SK-N-MC (cell line): ENCODE measurements at regions not wholly inside any gene's neighbourhood (a gene's known extent, or its start where the extent isn't known, plus 50 kb on each side); places are given as distances from the start of the nearest gene placed in this dataset.

Source experiments
- DNase-seq: peaks from one replicate; pipeline ENCODE4 v3.0.0-alpha.2; 2011; ENCODE audit warnings: low read depth, low spot score
- H3K27ac ChIP-seq: fragments of 200-600 bp; sonication (generic); 2 replicates; pipeline ENCODE4 v1.5.1; 2016; ENCODE audit warnings: mixed run types
- H3K36me3 ChIP-seq: fragments of 200-600 bp; sonication (generic); 2 replicates; pipeline ENCODE4 v1.6.1; 2017; ENCODE audit warnings: antibody characterized with exemption, low read length, mixed read lengths; ENCODE audit not compliant: insufficient read depth
- H3K4me3 ChIP-seq: fragments of 200-600 bp; sonication (generic); 2 replicates; pipeline ENCODE4 v1.5.1; 2016
- H3K9ac ChIP-seq: fragments of 200-600 bp; sonication (generic); 2 replicates; pipeline ENCODE4 v1.8.0; 2017; ENCODE audit warnings: mixed run types, mixed read lengths; ENCODE audit not compliant: insufficient read length
- H3K9me3 ChIP-seq: fragments of 200-600 bp; sonication (generic); 2 replicates; pipeline ENCODE4 v1.6.1; 2017; ENCODE audit warnings: low read depth, mild to moderate bottlenecking, antibody characterized with exemption, low read length, moderate library complexity, mixed read lengths
- EZH2 ChIP-seq: fragments of 200-600 bp; sonication (generic); IDR thresholded peaks from one replicate; pipeline ENCODE4 v1.6.1; 2017; ENCODE audit warnings: antibody characterized with exemption
- FOXP2 ChIP-seq: optimal IDR thresholded peaks from 2 replicates; pipeline ENCODE3; 2011; ENCODE audit warnings: mild to moderate bottlenecking, moderate library complexity; ENCODE audit not compliant: insufficient read depth; ENCODE audit errors: extremely low read length, control extremely low read depth
- POLR2AphosphoS5 ChIP-seq: IDR thresholded peaks from 2 replicates; pipeline ENCODE4 v1.6.1; 2012; ENCODE audit warnings: mild to moderate bottlenecking, low read depth, low read length, borderline replicate concordance

DNA sequence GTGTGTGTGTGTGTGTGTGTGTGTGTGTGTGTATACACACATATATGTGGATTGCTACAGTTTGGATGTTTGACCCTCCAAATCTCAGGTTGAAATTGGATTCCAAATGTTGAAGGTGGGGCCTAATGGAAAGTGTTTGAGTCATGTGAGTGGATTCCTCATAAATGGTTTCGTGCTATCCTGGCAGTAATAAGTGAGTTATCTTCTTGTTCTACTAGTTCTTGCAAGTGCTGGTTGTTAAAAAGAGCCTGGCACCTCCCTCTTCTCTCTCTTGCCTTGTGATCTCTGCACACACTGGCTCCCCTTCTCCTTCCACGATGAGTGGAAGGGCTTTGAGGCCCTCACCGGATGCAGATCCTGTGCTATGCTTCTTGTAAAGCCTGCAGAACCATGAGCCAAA lies 344.1 kb downstream of the SH2D1A start:
- TF ChIP-seq POLR2AphosphoS5 (no peak), FOXP2 (no peak), EZH2 (no peak)

DNA sequence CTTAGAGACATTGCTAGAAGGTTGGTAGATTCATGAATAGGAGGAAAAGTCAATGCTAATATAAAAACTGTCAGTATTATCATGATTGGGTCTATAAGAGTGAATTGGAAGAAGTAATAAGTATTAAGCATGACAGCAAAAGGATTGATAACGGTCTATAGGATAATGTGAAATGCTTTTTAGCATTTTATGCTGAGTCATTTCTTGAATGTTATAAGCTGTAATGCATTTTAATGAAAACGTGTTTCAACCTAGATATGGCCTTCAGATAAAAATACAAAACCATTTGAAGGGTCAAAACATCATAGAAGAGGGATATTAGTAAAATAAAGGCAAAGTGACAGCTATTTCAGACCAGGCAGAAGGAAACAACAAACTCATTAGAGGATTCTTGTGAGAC lies 353.5 kb downstream of the SH2D1A start:
- TF ChIP-seq POLR2AphosphoS5: no peak
- no peak for TF ChIP-seq EZH2
- no peak for TF ChIP-seq FOXP2
- no peak overlapping the region for H3K9ac ChIP-seq
- H3K4me3 ChIP-seq: no peak overlapping the region
- H3K27ac ChIP-seq: no peak overlapping the region
- H3K9me3 ChIP-seq: no peaks in the 10 kb centered on the region
- no peak for DNase-seq
- H3K36me3 ChIP-seq: no peaks in the 10 kb centered on the region

More for the DNA sequence above, 344.1 kb downstream of the SH2D1A start:
- Histone ChIP-seq H3K27ac (no peak overlapping the region), H3K36me3 (no peaks in the 10 kb centered on the region), H3K9me3 (no peaks in the 10 kb centered on the region), H3K4me3 (no peak overlapping the region), H3K9ac (no peak overlapping the region)
- no peak for DNase-seq

DNA sequence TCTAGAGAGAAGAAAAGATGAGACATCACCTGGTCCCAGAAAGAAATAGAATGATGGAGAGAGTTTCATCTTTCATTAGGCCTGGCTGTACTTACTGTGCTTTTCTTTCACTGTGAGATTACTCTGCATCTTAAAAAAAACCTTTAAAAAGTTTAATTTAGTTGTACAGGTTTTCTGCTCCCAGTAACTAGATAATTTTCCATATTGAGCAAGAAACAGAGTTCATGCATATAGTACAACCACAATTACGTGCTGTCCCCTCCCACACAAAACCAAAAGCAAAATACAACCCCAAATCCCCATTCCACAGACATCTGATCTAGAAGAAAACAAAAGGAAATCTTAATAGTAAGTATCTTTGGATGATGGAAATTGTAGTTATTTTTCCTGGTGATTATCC lies 371.2 kb downstream of the SH2D1A start:
- Histone ChIP-seq H3K27ac (no peak overlapping the region), H3K9ac (no peak overlapping the region), H3K9me3 (no peaks in the 10 kb centered on the region), H3K36me3 (no peaks in the 10 kb centered on the region), H3K4me3 (no peak overlapping the region)
- TF ChIP-seq FOXP2 (no peak), EZH2 (no peak), POLR2AphosphoS5 (no peak)
- DNase-seq: no peak

DNA sequence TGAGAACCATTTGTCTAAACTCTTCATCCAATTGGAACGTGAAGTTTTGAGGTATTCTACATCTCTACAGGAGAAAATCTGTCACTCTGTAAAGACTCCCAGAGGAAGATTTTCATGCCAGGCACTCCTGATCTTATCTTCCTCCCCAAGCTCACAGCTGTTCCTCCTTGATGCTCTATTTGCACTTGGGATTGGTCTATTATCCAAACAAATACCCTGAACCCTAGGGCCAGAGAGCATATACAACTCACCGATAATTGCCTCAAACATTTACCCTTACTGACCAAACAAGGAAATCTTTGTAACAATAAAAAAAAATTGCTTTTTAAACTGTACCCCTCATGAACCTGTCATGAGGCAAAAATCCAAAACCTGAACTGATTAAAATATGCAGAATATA lies 372.7 kb downstream of the SH2D1A start:
- no peak overlapping the region for H3K4me3 ChIP-seq
- TF ChIP-seq FOXP2 (no peak), EZH2 (no peak), POLR2AphosphoS5 (no peak)
- no peak for DNase-seq

DNA sequence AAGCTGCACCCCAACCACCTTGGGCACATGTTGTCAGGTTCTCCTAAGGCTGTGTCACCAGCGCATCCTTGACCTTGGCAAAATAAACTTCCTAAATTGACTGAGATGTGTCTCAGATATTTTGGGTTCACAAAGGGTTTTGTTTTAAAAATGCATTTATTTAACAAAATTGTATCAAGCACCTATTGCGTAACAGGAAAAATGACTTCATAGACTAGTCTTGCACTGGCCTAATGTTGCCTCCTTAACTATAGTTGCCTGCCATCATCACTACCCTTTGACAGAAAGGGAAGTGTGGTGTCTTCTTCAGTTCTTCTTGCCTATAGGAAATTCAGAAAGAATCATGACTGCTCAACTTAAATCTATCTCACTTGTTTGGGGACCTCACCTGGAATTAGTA lies 374.2 kb downstream of the SH2D1A start:
- TF ChIP-seq EZH2: no peak
- H3K9me3 ChIP-seq: no peaks in the 10 kb centered on the region
- no peaks in the 10 kb centered on the region for H3K36me3 ChIP-seq
- no peak for DNase-seq
- H3K9ac ChIP-seq: no peak overlapping the region
- no peak overlapping the region for H3K27ac ChIP-seq
- H3K4me3 ChIP-seq: no peak overlapping the region

More for the DNA sequence above, 372.7 kb downstream of the SH2D1A start:
- Histone ChIP-seq H3K9ac (no peak overlapping the region), H3K9me3 (no peaks in the 10 kb centered on the region), H3K27ac (no peak overlapping the region), H3K36me3 (no peaks in the 10 kb centered on the region)

DNA sequence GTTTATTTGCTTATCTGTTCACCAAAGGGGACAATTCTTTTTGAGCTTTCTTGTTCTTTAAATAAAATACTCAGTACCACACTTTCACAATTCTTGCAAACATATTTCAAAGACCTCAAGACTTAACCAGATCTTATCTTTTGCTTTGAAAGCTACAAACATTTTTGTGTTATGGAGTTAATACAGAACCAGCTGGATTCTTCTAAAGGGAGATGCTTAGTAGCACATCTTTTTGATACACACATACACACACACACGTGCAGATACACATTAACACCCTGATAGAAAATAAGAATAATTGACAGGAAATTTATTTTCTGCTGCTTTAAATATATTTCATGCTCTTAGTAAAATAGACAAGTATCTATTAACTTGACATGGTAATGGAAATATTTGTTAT lies 379.1 kb downstream of the SH2D1A start:
- Histone ChIP-seq H3K9ac (no peak overlapping the region), H3K4me3 (no peak overlapping the region), H3K36me3 (no peaks in the 10 kb centered on the region), H3K27ac (no peak overlapping the region), H3K9me3 (no peaks in the 10 kb centered on the region)
- no peak for DNase-seq
- TF ChIP-seq POLR2AphosphoS5: no peak
- TF ChIP-seq EZH2: no peak
- TF ChIP-seq FOXP2: no peak

DNA sequence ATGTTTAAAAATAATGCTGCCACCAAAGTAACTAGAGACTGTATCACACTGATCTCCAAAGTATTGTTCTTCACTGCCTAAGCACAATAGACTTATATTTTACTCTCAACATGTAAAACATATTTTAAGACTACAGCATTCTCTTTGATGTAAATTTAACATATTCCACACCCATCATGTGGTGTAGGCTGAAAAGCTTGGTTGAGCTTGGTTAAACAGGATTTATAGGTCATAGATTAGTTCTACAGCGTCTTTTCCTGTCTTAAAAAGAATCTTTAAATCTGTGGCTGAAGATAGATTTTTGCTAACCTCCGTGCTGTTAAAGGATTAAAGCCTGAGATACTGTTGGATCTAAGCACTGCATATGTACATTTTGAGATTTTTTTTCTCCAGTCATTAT lies 379.9 kb downstream of the SH2D1A start:
- Histone ChIP-seq H3K9me3 (no peaks in the 10 kb centered on the region), H3K36me3 (no peaks in the 10 kb centered on the region), H3K4me3 (no peak overlapping the region), H3K27ac (no peak overlapping the region), H3K9ac (no peak overlapping the region)
- TF ChIP-seq FOXP2 (no peak), POLR2AphosphoS5 (no peak), EZH2 (no peak)
- DNase-seq: no peak

DNA sequence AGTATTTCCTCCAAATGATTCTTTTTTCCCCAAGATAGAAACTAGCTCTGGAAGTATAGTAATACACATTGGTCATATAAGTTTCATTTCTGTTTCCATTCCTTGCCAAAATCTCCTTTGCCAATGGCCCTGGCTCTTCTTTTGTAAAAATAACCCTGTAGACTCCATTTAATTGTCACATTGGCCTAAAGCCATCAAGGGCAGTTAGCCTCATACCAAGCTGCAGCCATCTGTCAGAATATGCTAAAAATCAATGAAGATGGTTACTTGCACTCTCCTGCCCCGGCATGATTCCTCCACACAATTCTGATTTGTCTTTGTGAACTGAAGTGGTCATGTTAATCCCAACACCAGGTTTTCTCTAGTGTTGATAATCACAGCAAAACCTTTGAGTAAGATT lies 380.5 kb downstream of the SH2D1A start:
- no peaks in the 10 kb centered on the region for H3K9me3 ChIP-seq
- TF ChIP-seq FOXP2: no peak
- TF ChIP-seq EZH2: no peak
- no peak for TF ChIP-seq POLR2AphosphoS5
- no peak overlapping the region for H3K27ac ChIP-seq
- no peak overlapping the region for H3K4me3 ChIP-seq
- DNase-seq: no peak
- H3K9ac ChIP-seq: no peak overlapping the region
- no peaks in the 10 kb centered on the region for H3K36me3 ChIP-seq

DNA sequence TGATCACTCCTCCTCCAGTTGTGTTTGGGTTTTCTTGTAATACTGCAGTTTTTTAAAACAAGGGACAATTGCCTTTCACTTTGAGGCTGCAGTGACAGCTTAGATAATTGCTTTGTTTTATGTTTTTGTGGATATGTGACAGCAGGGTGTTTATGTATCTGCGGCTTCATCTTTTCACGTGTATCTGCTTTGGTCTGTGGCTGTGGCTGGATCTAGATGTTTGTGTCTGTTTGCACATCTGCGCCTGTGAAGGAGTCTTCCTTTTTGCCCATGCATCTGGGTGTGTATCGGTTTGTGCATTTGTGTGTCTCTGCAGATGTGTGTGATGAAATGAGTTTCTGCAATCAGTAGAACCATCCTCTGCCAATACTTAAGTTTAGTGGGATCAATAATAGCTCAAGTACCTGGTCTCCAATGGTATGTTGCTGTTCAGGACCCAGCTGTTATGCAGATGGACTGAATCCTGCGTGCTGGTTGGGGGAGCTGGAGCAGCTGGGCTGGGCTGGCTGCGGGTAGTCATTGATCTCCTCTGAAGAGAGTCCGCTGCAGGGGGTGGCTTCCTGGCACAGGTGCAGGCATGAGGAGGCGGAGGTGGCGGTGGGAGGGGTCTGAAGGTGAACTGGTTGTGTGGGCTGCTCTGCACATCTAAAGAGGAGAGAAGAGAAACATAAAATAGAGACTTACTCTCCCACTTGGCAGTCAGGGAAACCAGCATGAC lies 390.3 kb downstream of the SH2D1A start:
- no peak for DNase-seq
- no peak overlapping the region for H3K4me3 ChIP-seq
- TF ChIP-seq FOXP2 (no peak), POLR2AphosphoS5 (no peak), EZH2 (no peak)
- no peaks in the 10 kb centered on the region for H3K9me3 ChIP-seq
- no peak overlapping the region for H3K27ac ChIP-seq
- H3K9ac ChIP-seq: no peak overlapping the region
- no peaks in the 10 kb centered on the region for H3K36me3 ChIP-seq
